ENCODE measurements at regions not wholly inside any gene's neighbourhood (a gene's known extent, or its start where the extent isn't known, plus 50 kb on each side); places are given as distances from the start of the nearest gene placed in this dataset.

- DNase-seq, result no peak
Measured at GRCh38 chr18:43574974-43575373, 297.7 kb upstream of the SYT4 start.

GRCh38 chr18:43578211-43578610, 300.9 kb upstream of the SYT4 start:
- no peak for DNase-seq

- no peak for DNase-seq
Measured at GRCh38 chr18:43578706-43579105, 301.4 kb upstream of the SYT4 start.

- no peak for DNase-seq
Measured at GRCh38 chr18:43581936-43582519, 304.7 kb upstream of the SYT4 start.

- peak; percentile 49 for DNase-seq
Measured at GRCh38 chr18:43587538-43588153, 310.4 kb upstream of the SYT4 start.

GRCh38 chr18:43588838-43589237, 311.5 kb upstream of the SYT4 start:
- no peak for DNase-seq

GRCh38 chr18:43589611-43590151, 312.4 kb upstream of the SYT4 start:
- DNase-seq, result no peak

GRCh38 chr18:43590182-43590903, 313.1 kb upstream of the SYT4 start:
- DNase-seq, result no peak

- no peak for DNase-seq
Measured at GRCh38 chr18:43592269-43592668, 315.0 kb upstream of the SYT4 start.

GRCh38 chr18:43596105-43596712, 318.9 kb upstream of the SYT4 start:
- peak; percentile 32 for DNase-seq

- no peak for DNase-seq
Measured at GRCh38 chr18:43601432-43601831, 324.1 kb upstream of the SYT4 start.

GRCh38 chr18:43605224-43605623, 327.9 kb upstream of the SYT4 start:
- no peak for DNase-seq

- DNase-seq, result peak; percentile 90
Measured at GRCh38 chr18:43606795-43607194, 329.5 kb upstream of the SYT4 start.

GRCh38 chr18:43620936-43621335, 343.6 kb upstream of the SYT4 start:
- DNase-seq, result peak; percentile 13

GRCh38 chr18:43622024-43622423, 344.7 kb upstream of the SYT4 start:
- no peak for DNase-seq

GRCh38 chr18:43625582-43625981, 348.3 kb upstream of the SYT4 start:
- DNase-seq, result no peak

GRCh38 chr18:43627848-43628530, 350.7 kb upstream of the SYT4 start:
- DNase-seq, result no peak

GRCh38 chr18:43634994-43635393, 357.7 kb upstream of the SYT4 start:
- no peak for DNase-seq

GRCh38 chr18:43635397-43635796, 358.1 kb upstream of the SYT4 start:
- DNase-seq, result no peak

- no peak for DNase-seq
Measured at GRCh38 chr18:43642727-43643330, 365.5 kb upstream of the SYT4 start.

- no peak for DNase-seq
Measured at GRCh38 chr18:43648002-43648401, 370.7 kb upstream of the SYT4 start.

- no peak for DNase-seq
Measured at GRCh38 chr18:43649649-43650357, 372.5 kb upstream of the SYT4 start.

Data from NCI-H1694 (cell line).